ENCODE measurements at regions not wholly inside any gene's neighbourhood (a gene's known extent, or its start where the extent isn't known, plus 50 kb on each side); places are given as distances from the start of the nearest gene placed in this dataset.

- TF ChIP-seq EZH2 (IDR thresholded peaks at IDR 0.05): no peak
- no peak for TF ChIP-seq POLR2AphosphoS5 (IDR thresholded peaks at IDR 0.05; ENCODE audit: borderline replicate concordance, low read depth, low read length)
- no peak for TF ChIP-seq FOXP2 (optimal IDR thresholded peaks at IDR 0.05; ENCODE audit: control extremely low read depth, extremely low read length, insufficient read depth)
Observed at GRCh38 chr6:84549917-84550316, 214.5 kb downstream of the TBX18 start.

Measured in SK-N-MC (cell line).